Natural killer cell (primary cell): ENCODE measurements at regions not wholly inside any gene's neighbourhood (a gene's known extent, or its start where the extent isn't known, plus 50 kb on each side); places are given as distances from the start of the nearest gene placed in this dataset.
"Not testable (repeated sequence)": the region's sequence is repeated elsewhere in the genome, so short reads cannot be mapped to it uniquely, and the experiment has no call there.

Source experiments
- ATAC-seq, 3 donors: fragments of 150-1000 bp in 2 of 3; fragments of 200-7000 bp in 1 of 3; cut with Tn5 transposase; 1 replicate in 1 of 3; 2 replicates in 2 of 3; pipeline ENCODE4 v1.10.0; 2021; ENCODE audit warnings: mild to moderate bottlenecking in 2 of 3, moderate library complexity in 2 of 3
- DNase-seq, 2 donors: peaks; one replicate each; pipeline versions ENCODE4 v3.0.0 to v3.0.0-alpha.2; 2013 to 2021; ENCODE audit warnings: mixed read lengths in 1 of 2
- H3K27ac ChIP-seq: one replicate; pipeline ENCODE4 v1.5.1; 2013; ENCODE audit warnings: mild to moderate bottlenecking, low read length
- H3K27me3 ChIP-seq: one replicate; pipeline ENCODE4 v1.6.1; 2013; ENCODE audit warnings: low read length; ENCODE audit not compliant: control insufficient read depth, insufficient read depth
- H3K36me3 ChIP-seq: one replicate; pipeline ENCODE4 v1.6.1; 2013; ENCODE audit warnings: low read length; ENCODE audit not compliant: control insufficient read depth, insufficient read depth
- H3K4me1 ChIP-seq: one replicate; pipeline ENCODE4 v1.6.1; 2013; ENCODE audit warnings: low read length; ENCODE audit not compliant: control insufficient read depth, insufficient read depth
- H3K4me3 ChIP-seq: one replicate; pipeline ENCODE4 v1.5.1; 2013; ENCODE audit warnings: low read length
- H3K9me3 ChIP-seq: one replicate; pipeline ENCODE4 v1.6.1; 2013; ENCODE audit warnings: low read length; ENCODE audit not compliant: control insufficient read depth, insufficient read depth
- H3K27ac Mint-ChIP-seq, 2 donors: one replicate each; pipeline ENCODE4 v1.8.0; 2022; ENCODE audit warnings: mild to moderate bottlenecking in 2 of 2, mixed read lengths in 2 of 2, moderate library complexity in 1 of 2
- H3K27me3 Mint-ChIP-seq, 2 donors: one replicate each; pipeline ENCODE4 v1.8.0; 2022; ENCODE audit warnings: low read depth in 2 of 2, mixed read lengths in 2 of 2
- H3K36me3 Mint-ChIP-seq: one replicate; pipeline ENCODE4 v1.8.0; 2022; ENCODE audit warnings: mixed read lengths
- H3K4me1 Mint-ChIP-seq, 2 donors: one replicate each; pipeline ENCODE4 v1.8.0; 2022; ENCODE audit warnings: mixed read lengths in 2 of 2
- H3K4me3 Mint-ChIP-seq: one replicate; pipeline ENCODE4 v1.8.0; 2022; ENCODE audit warnings: mild to moderate bottlenecking, moderate library complexity, mixed read lengths
- H3K9me3 Mint-ChIP-seq, 2 donors: one replicate each; pipeline ENCODE4 v1.8.0; 2022; ENCODE audit warnings: mixed read lengths in 2 of 2
- CTCF ChIP-seq: fragments of 200-600 bp; IDR thresholded peaks from one replicate; pipeline ENCODE4 v1.8.0; 2022; ENCODE audit warnings: antibody characterized with exemption
- WGBS: methylation state at CpG from one replicate; pipeline ENCODE4 v1.1.7; 2013; ENCODE audit warnings: missing lambda C conversion rate; ENCODE audit not compliant: insufficient coverage; 5-methylcytosine and 5-hydroxymethylcytosine counted together
- intact Hi-C: fragments of 100-400 bp; cut with micrococcal nuclease; formaldehyde crosslinking; loops from one replicate; pipeline ENCODE4 v1.14.2; 2022

GRCh38 chr6:71228461-71229041 is 60.1 kb upstream of the OGFRL1 start:
- ATAC-seq (peak; percentile 38 to 59 (median 57)), DNase-seq (peak in 1 of 2 donors; percentile 54)
- intact Hi-C loops = no loop called here
- H3K27ac ChIP-seq = peak overlapping the region; percentile 52
- H3K27me3 ChIP-seq = peaks cover 2% of the 10 kb centered on the region
- H3K27me3 Mint-ChIP-seq = peaks cover 4% of the 10 kb centered on the region in 2 donors
- H3K9me3 ChIP-seq = no peaks in the 10 kb centered on the region
- WGBS = 0% methylated on average over 2 of the region's 4 CpGs
- no peaks in the 10 kb centered on the region for H3K36me3 Mint-ChIP-seq
- H3K36me3 ChIP-seq = no peaks in the 10 kb centered on the region
- H3K4me3 ChIP-seq = no peak overlapping the region
- H3K9me3 Mint-ChIP-seq = no peaks in the 10 kb centered on the region
- peak overlapping the region; percentile 11 for H3K4me3 Mint-ChIP-seq
- peak overlapping the region; percentile 10 to 41 for H3K27ac Mint-ChIP-seq
- peaks cover 11 to 14% of the 10 kb centered on the region in 2 donors for H3K4me1 Mint-ChIP-seq
- no peak for TF ChIP-seq CTCF
- H3K4me1 ChIP-seq = peaks cover 7% of the 10 kb centered on the region

DNA sequence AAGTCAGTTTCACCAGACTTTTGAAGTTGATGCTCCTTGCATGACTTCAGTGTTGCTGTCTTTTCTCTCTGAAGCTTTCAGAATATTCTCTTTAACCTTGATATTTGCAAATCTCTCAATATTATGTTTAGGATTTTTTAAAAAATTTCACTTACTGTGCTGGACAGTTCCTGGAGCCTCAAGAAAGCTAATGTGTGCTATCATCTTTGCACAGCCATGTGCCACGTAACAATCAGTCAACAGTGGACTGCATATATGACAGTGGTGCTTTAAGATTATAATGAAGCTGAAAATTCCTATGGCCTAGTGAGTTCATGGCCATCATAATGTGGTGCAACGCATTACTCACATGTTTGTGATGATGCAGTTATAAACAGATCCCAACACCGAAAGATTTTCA is 59.1 kb upstream of the OGFRL1 start:
- TF ChIP-seq CTCF = no peak
- Histone ChIP-seq H3K36me3 (no peaks in the 10 kb centered on the region), H3K9me3 (no peaks in the 10 kb centered on the region), H3K4me3 (no peak overlapping the region), H3K27me3 (peaks cover 2% of the 10 kb centered on the region), H3K27ac (no peak overlapping the region), H3K4me1 (peaks cover 7% of the 10 kb centered on the region)
- intact Hi-C loops = no loop called here
- WGBS = 97% methylated on average over 3 of the region's 3 CpGs
- peak overlapping the region in 1 of 2 donors; percentile 41 for H3K27ac Mint-ChIP-seq
- peaks cover 4 to 10% of the 10 kb centered on the region in 2 donors for H3K27me3 Mint-ChIP-seq
- ATAC-seq = no peak
- H3K9me3 Mint-ChIP-seq = no peaks in the 10 kb centered on the region
- no peak overlapping the region for H3K4me3 Mint-ChIP-seq
- H3K36me3 Mint-ChIP-seq = no peaks in the 10 kb centered on the region
- peaks cover 11 to 14% of the 10 kb centered on the region in 2 donors for H3K4me1 Mint-ChIP-seq
- DNase-seq = no peak

- H3K9me3 Mint-ChIP-seq, H3K4me3 ChIP-seq, H3K27me3 ChIP-seq, H3K4me3 Mint-ChIP-seq, H3K27ac ChIP-seq, H3K36me3 ChIP-seq, H3K36me3 Mint-ChIP-seq, ATAC-seq, intact Hi-C loops, H3K9me3 ChIP-seq, H3K27ac Mint-ChIP-seq, DNase-seq, H3K4me1 ChIP-seq: not testable (repeated sequence)
- Mint-ChIP-seq H3K27me3 (peaks cover 14 to 40% of the 10 kb centered on the region in 2 donors), H3K4me1 (peaks cover 11 to 14% of the 10 kb centered on the region in 2 donors)
- no CpG with 5 or more reads among the region's 4 CpGs for WGBS
Observed at GRCh38 chr6:71232890-71233289, 55.7 kb upstream of the OGFRL1 start.

- Histone ChIP-seq H3K4me1 (no peaks in the 10 kb centered on the region), H3K36me3 (no peaks in the 10 kb centered on the region), H3K27me3 (peaks cover 2% of the 10 kb centered on the region), H3K9me3 (no peaks in the 10 kb centered on the region), H3K27ac (no peak overlapping the region), H3K4me3 (no peak overlapping the region)
- no CpG with 5 or more reads among the region's 1 CpG for WGBS
- no peak overlapping the region for H3K27ac Mint-ChIP-seq
- no peaks in the 10 kb centered on the region for H3K36me3 Mint-ChIP-seq
- H3K9me3 Mint-ChIP-seq = no peaks in the 10 kb centered on the region
- H3K4me3 Mint-ChIP-seq = no peak overlapping the region
- no peak for TF ChIP-seq CTCF
- DNase-seq (no peak), ATAC-seq (no peak)
- intact Hi-C loops = no loop called here
- H3K27me3 Mint-ChIP-seq = peaks cover 17 to 45% of the 10 kb centered on the region in 2 donors
- H3K4me1 Mint-ChIP-seq = no peaks in the 10 kb centered on the region
Observed at GRCh38 chr6:71236926-71237434, 51.6 kb upstream of the OGFRL1 start.
